OCI-LY7 (cell line): ENCODE measurements at regions not wholly inside any gene's neighbourhood (a gene's known extent, or its start where the extent isn't known, plus 50 kb on each side); places are given as distances from the start of the nearest gene placed in this dataset.

Experiments
- EZH2phosphoT487 ChIP-seq: fragments of 200-600 bp; sonication (generic); IDR thresholded peaks from 2 replicates; pipeline ENCODE4 v1.6.1; 2018; ENCODE audit warnings: low read depth, borderline replicate concordance, mild to moderate bottlenecking, mixed run types, antibody characterized with exemption, low read length, moderate library complexity, mixed read lengths
- TF ChIP-seq, protein P1 (sequence below): fragments of 200-600 bp; sonication (generic); conservative IDR thresholded peaks from 2 replicates; pipeline ENCODE4 v1.5.1; 2014; ENCODE audit warnings: mild to moderate bottlenecking, antibody characterized with exemption, low read length, moderate library complexity, mixed read lengths

- TF ChIP-seq, protein P1, sequence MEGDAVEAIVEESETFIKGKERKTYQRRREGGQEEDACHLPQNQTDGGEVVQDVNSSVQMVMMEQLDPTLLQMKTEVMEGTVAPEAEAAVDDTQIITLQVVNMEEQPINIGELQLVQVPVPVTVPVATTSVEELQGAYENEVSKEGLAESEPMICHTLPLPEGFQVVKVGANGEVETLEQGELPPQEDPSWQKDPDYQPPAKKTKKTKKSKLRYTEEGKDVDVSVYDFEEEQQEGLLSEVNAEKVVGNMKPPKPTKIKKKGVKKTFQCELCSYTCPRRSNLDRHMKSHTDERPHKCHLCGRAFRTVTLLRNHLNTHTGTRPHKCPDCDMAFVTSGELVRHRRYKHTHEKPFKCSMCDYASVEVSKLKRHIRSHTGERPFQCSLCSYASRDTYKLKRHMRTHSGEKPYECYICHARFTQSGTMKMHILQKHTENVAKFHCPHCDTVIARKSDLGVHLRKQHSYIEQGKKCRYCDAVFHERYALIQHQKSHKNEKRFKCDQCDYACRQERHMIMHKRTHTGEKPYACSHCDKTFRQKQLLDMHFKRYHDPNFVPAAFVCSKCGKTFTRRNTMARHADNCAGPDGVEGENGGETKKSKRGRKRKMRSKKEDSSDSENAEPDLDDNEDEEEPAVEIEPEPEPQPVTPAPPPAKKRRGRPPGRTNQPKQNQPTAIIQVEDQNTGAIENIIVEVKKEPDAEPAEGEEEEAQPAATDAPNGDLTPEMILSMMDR: no peak
- no peak for TF ChIP-seq EZH2phosphoT487
Observed at GRCh38 chr15:95758451-95758850, 572.0 kb upstream of the NR2F2 start.
